ENCODE measurements at regions not wholly inside any gene's neighbourhood (a gene's known extent, or its start where the extent isn't known, plus 50 kb on each side); places are given as distances from the start of the nearest gene placed in this dataset.

DNA sequence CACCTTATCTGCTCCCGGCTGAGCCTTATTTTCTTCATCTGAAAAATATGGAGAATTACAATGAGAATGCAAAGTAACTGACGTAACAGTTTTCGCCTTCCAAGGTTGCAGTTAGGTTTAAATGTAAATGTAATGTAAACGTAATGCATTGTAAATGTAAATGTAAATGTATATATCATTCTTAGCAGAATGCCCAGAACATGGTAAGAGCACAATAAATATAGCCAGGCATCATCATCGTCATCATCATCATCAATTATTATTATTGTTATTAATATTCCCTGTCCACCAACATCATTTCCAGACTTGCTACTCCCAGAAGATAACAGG, 770.0 kb downstream of the MED13L start:
- TF ChIP-seq ARNTL (CRISPR knock-in tag; IDR thresholded peaks at IDR 0.05; ENCODE audit: borderline replicate concordance, low read depth) (no peak), GLIS3 (CRISPR knock-in tag; IDR thresholded peaks at IDR 0.05) (no peak), CSDC2 (CRISPR knock-in tag; IDR thresholded peaks at IDR 0.05) (no peak), BACH2 (CRISPR knock-in tag; IDR thresholded peaks at IDR 0.05; ENCODE audit: borderline replicate concordance) (no peak), SNAI2 (CRISPR knock-in tag; IDR thresholded peaks at IDR 0.05) (no peak), ZNF8 (CRISPR knock-in tag; IDR thresholded peaks at IDR 0.05) (no peak), ESRRG (CRISPR knock-in tag; IDR thresholded peaks at IDR 0.05) (no peak)
- TF ChIP-seq, protein P1, sequence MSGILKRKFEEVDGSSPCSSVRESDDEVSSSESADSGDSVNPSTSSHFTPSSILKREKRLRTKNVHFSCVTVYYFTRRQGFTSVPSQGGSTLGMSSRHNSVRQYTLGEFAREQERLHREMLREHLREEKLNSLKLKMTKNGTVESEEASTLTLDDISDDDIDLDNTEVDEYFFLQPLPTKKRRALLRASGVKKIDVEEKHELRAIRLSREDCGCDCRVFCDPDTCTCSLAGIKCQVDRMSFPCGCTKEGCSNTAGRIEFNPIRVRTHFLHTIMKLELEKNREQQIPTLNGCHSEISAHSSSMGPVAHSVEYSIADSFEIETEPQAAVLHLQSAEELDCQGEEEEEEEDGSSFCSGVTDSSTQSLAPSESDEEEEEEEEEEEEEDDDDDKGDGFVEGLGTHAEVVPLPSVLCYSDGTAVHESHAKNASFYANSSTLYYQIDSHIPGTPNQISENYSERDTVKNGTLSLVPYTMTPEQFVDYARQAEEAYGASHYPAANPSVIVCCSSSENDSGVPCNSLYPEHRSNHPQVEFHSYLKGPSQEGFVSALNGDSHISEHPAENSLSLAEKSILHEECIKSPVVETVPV (CRISPR knock-in tag; IDR thresholded peaks at IDR 0.05): no peak
- ATAC-seq: no peak

DNA sequence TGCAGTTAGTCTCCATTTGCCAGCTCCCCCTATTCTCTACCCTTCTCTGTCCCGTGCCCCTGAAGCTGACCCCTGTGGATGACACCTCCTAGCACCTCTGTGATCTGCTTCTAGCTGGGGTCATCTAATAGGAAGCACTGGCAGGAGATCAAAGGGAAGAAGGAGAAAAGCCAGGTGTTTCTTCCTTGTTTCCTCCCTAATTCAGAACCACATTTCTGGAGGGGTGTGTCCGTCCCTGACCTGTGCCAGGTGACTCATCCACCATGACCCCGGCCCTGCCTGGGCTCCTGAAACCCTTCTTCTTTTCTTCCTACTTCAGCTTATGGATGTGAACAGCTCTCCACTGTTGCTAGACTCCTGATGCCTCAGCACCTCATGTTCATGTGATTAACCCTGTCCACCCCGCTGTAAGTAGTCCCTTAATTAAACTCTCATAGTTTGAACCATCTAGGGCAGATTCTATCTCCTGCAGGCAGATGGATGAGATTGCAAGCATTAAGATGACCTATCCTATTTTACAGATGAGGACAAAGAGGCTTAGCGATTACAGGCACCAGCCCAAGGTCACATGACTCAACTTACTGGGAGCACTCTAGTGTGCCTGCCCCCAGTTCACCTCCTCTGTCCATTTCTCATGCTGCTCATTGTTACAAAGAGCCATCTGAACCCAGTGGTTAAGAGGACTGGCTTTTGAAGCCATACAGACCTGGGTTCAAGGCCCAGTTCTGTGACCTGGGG, 770.5 kb downstream of the MED13L start:
- ATAC-seq: no peak
- TF ChIP-seq, protein P2, sequence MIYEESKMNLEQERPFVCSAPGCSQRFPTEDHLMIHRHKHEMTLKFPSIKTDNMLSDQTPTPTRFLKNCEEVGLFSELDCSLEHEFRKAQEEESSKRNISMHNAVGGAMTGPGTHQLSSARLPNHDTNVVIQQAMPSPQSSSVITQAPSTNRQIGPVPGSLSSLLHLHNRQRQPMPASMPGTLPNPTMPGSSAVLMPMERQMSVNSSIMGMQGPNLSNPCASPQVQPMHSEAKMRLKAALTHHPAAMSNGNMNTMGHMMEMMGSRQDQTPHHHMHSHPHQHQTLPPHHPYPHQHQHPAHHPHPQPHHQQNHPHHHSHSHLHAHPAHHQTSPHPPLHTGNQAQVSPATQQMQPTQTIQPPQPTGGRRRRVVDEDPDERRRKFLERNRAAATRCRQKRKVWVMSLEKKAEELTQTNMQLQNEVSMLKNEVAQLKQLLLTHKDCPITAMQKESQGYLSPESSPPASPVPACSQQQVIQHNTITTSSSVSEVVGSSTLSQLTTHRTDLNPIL (CRISPR knock-in tag; IDR thresholded peaks at IDR 0.05; ENCODE audit: low read depth): no peak
- no peak for TF ChIP-seq PPARA (CRISPR knock-in tag; IDR thresholded peaks at IDR 0.05; ENCODE audit: borderline replicate concordance)
- no peak for TF ChIP-seq ARNTL (CRISPR knock-in tag; IDR thresholded peaks at IDR 0.05; ENCODE audit: borderline replicate concordance, low read depth)

DNA sequence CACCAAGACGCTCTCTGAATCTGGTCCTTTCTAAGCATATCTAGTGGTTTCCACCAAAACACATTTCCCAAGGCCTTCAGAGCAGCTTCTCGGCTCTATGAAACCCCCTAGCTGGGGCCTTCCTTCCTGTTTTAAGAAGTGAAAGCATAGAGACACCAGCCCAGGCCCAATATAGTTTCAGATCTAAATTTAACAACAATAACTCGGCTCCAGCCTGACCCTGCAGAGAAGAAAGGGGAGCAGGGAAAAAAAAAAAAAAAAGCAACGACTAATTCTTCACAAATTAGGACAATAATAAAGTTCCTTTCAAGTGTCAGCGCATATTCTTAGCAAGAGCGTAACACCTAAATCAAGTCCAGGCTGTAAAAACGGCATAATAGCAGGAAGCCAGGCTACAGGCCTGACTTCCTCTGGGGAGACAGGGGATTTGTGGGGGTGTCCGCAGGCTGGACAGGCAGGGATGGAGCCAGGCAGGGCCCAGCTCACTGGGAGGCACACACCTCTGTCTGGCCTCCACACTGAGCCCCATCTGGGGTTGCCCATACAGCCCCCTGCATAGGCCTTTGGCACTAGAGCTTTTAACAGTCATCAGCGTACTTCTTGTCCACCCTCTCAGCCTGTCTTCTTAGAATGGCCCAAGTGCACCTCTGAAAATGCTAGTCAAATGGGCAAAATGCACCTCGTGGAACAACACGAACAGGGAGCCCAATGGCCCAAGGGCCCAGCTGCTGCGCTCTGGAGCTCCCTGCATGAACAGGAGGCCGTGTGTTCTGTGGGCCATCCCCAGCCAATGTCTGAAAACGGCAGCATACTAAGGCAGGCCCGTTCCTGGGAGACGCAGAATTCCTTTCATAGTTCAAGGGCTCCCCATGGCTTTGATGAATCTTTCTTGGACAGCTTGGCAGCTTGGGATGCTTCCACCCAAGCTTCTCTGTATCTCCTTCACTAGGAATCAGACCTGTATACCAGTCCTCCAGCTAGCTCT, 772.9 kb downstream of the MED13L start:
- no peak for ATAC-seq
- TF ChIP-seq ZFP3 (CRISPR knock-in tag; IDR thresholded peaks at IDR 0.05): no peak
- TF ChIP-seq, protein P3, sequence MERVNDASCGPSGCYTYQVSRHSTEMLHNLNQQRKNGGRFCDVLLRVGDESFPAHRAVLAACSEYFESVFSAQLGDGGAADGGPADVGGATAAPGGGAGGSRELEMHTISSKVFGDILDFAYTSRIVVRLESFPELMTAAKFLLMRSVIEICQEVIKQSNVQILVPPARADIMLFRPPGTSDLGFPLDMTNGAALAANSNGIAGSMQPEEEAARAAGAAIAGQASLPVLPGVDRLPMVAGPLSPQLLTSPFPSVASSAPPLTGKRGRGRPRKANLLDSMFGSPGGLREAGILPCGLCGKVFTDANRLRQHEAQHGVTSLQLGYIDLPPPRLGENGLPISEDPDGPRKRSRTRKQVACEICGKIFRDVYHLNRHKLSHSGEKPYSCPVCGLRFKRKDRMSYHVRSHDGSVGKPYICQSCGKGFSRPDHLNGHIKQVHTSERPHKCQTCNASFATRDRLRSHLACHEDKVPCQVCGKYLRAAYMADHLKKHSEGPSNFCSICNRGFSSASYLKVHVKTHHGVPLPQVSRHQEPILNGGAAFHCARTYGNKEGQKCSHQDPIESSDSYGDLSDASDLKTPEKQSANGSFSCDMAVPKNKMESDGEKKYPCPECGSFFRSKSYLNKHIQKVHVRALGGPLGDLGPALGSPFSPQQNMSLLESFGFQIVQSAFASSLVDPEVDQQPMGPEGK (CRISPR knock-in tag; IDR thresholded peaks at IDR 0.05; ENCODE audit: borderline replicate concordance): no peak
- TF ChIP-seq, protein P4, sequence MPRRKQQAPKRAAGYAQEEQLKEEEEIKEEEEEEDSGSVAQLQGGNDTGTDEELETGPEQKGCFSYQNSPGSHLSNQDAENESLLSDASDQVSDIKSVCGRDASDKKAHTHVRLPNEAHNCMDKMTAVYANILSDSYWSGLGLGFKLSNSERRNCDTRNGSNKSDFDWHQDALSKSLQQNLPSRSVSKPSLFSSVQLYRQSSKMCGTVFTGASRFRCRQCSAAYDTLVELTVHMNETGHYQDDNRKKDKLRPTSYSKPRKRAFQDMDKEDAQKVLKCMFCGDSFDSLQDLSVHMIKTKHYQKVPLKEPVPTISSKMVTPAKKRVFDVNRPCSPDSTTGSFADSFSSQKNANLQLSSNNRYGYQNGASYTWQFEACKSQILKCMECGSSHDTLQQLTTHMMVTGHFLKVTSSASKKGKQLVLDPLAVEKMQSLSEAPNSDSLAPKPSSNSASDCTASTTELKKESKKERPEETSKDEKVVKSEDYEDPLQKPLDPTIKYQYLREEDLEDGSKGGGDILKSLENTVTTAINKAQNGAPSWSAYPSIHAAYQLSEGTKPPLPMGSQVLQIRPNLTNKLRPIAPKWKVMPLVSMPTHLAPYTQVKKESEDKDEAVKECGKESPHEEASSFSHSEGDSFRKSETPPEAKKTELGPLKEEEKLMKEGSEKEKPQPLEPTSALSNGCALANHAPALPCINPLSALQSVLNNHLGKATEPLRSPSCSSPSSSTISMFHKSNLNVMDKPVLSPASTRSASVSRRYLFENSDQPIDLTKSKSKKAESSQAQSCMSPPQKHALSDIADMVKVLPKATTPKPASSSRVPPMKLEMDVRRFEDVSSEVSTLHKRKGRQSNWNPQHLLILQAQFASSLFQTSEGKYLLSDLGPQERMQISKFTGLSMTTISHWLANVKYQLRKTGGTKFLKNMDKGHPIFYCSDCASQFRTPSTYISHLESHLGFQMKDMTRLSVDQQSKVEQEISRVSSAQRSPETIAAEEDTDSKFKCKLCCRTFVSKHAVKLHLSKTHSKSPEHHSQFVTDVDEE (CRISPR knock-in tag; IDR thresholded peaks at IDR 0.05): no peak
- TF ChIP-seq ZNF8 (CRISPR knock-in tag; IDR thresholded peaks at IDR 0.05): no peak
- no peak for TF ChIP-seq ZNF70 (CRISPR knock-in tag; IDR thresholded peaks at IDR 0.05)
- no peak for TF ChIP-seq CSDC2 (CRISPR knock-in tag; IDR thresholded peaks at IDR 0.05)
- TF ChIP-seq ZC3H10 (CRISPR knock-in tag; IDR thresholded peaks at IDR 0.05): no peak
- TF ChIP-seq SNAI2 (CRISPR knock-in tag; IDR thresholded peaks at IDR 0.05): no peak
- TF ChIP-seq TCF4 (CRISPR knock-in tag; IDR thresholded peaks at IDR 0.05; ENCODE audit: borderline replicate concordance): no peak
- no peak for TF ChIP-seq RARB (CRISPR knock-in tag; IDR thresholded peaks at IDR 0.05)
- TF ChIP-seq ZFP30 (CRISPR knock-in tag; IDR thresholded peaks at IDR 0.05): no peak
- no peak for TF ChIP-seq PPARA (CRISPR knock-in tag; IDR thresholded peaks at IDR 0.05; ENCODE audit: borderline replicate concordance)
- no peak for TF ChIP-seq GLIS3 (CRISPR knock-in tag; IDR thresholded peaks at IDR 0.05)
- no peak for TF ChIP-seq ARNTL (CRISPR knock-in tag; IDR thresholded peaks at IDR 0.05; ENCODE audit: borderline replicate concordance, low read depth)
- TF ChIP-seq TOX (CRISPR knock-in tag; IDR thresholded peaks at IDR 0.05; ENCODE audit: borderline replicate concordance): no peak
- TF ChIP-seq, protein P1 (CRISPR knock-in tag; IDR thresholded peaks at IDR 0.05): no peak
- no peak for TF ChIP-seq ZNF565 (CRISPR knock-in tag; conservative IDR thresholded peaks at IDR 0.05; ENCODE audit: low read depth)
- TF ChIP-seq BACH2 (CRISPR knock-in tag; IDR thresholded peaks at IDR 0.05; ENCODE audit: borderline replicate concordance): no peak
- TF ChIP-seq OSR1 (CRISPR knock-in tag; IDR thresholded peaks at IDR 0.05): no peak
- TF ChIP-seq, protein P5, sequence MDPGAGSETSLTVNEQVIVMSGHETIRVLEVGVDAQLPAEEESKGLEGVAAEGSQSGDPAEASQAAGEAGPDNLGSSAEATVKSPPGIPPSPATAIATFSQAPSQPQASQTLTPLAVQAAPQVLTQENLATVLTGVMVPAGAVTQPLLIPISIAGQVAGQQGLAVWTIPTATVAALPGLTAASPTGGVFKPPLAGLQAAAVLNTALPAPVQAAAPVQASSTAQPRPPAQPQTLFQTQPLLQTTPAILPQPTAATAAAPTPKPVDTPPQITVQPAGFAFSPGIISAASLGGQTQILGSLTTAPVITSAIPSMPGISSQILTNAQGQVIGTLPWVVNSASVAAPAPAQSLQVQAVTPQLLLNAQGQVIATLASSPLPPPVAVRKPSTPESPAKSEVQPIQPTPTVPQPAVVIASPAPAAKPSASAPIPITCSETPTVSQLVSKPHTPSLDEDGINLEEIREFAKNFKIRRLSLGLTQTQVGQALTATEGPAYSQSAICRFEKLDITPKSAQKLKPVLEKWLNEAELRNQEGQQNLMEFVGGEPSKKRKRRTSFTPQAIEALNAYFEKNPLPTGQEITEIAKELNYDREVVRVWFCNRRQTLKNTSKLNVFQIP (CRISPR knock-in tag; IDR thresholded peaks at IDR 0.05; ENCODE audit: borderline replicate concordance, low read depth): no peak
